ENCODE measurements at regions not wholly inside any gene's neighbourhood (a gene's known extent, or its start where the extent isn't known, plus 50 kb on each side); places are given as distances from the start of the nearest gene placed in this dataset.

GRCh38 chr18:22734105-22734661, 198.9 kb upstream of the RBBP8 start:
- intact Hi-C loops (cut with DNase I), result no loop called here
- TF ChIP-seq CTCF (IDR thresholded peaks at IDR 0.05), result no peak
- TF ChIP-seq POLR2A (IDR thresholded peaks at IDR 0.05), result no peak
- Histone ChIP-seq H3K27me3 (no peaks in the 10 kb centered on the region), H3K36me3 (no peaks in the 10 kb centered on the region), H3K9me3 (no peaks in the 10 kb centered on the region), H3K4me1 (no peaks in the 10 kb centered on the region), H3K4me3 (replicated peaks in 1 of 3) (no peak overlapping the region), H3K27ac (no peak overlapping the region)
- no peak for DNase-seq
- 81 to 90% methylated on average over 4 of the region's 4 CpGs for WGBS, 2 donors

DNA sequence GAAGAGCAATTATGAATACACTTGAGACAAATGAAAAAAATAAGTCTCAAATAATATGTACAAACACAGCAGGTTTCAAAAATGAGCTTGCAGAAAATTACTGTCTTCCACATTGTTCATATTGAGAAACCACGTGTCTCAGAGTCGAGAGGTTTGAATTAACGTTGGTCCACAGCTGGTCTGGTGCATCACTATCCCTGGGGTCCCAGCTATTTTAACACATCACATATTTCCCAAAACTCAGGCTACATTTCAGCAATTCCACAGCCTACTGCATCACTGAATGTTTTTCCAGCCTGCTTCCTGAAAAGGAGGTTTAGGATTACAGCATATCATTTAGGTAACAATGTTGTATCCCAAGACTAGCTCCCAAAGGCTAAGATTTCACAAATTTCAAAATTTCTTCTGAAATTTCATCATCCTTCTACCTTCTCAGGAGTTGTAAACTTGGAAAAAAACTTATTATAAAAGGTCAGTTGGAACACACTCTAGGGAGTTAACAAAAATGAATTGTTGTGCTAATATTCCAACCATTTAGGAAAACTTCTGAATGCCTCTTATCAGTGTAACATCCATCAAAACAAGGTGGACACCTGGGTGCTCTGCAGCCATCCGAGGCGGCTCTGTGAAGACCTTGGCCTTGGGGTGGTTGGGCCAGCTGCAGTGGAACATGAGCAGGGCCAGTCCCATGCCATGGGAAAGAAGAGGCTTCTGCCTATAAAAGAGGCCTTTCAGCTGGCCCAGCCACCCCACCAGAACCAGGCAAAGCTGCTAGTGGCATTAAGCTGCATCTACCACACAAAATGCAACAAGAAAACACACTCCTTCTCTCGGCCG, 198.1 kb upstream of the RBBP8 start:
- intact Hi-C loops (cut with DNase I), result no loop called here
- Histone ChIP-seq H3K27ac (no peak overlapping the region), H3K36me3 (no peaks in the 10 kb centered on the region), H3K9me3 (no peaks in the 10 kb centered on the region), H3K4me1 (no peaks in the 10 kb centered on the region), H3K4me3 (replicated peaks in 1 of 3) (no peak overlapping the region), H3K27me3 (no peaks in the 10 kb centered on the region)
- no peak for DNase-seq
- TF ChIP-seq CTCF (IDR thresholded peaks at IDR 0.05) (no peak), POLR2A (IDR thresholded peaks at IDR 0.05) (no peak)
- 86 to 89% methylated on average over 7 of the region's 7 CpGs for WGBS, 2 donors

DNA sequence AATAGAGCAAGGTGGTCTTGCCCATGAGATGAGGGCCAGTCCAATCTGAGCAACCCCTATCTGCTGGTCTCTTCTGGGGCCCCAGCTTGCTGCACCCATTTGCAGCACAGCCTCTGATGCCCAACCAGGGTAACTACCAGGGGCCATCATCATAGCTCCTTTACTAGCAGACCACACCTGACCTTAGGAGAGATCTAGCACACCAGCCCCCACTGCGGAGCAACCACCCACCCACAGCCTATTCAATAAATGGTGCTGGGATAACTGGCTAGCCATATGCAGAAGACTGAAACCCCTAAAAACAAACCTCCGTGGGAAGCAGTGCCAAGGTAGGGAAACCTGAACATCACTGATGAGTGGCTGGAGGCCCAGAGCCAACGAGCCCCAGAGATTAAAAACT, 196.1 kb upstream of the RBBP8 start:
- no peak overlapping the region for H3K27ac ChIP-seq
- intact Hi-C loops (cut with DNase I), result no loop called here
- H3K4me1 ChIP-seq, result no peaks in the 10 kb centered on the region
- no peaks in the 10 kb centered on the region for H3K36me3 ChIP-seq
- no peaks in the 10 kb centered on the region for H3K27me3 ChIP-seq
- no peak for TF ChIP-seq POLR2A (IDR thresholded peaks at IDR 0.05)
- TF ChIP-seq CTCF (IDR thresholded peaks at IDR 0.05), result no peak
- no peak overlapping the region for H3K4me3 ChIP-seq (replicated peaks in 1 of 3)
- H3K9me3 ChIP-seq, result no peaks in the 10 kb centered on the region
- WGBS, 2 donors, result 81 to 92% methylated on average over 3 of the region's 3 CpGs
- DNase-seq, result no peak

GRCh38 chr18:22739061-22739642, 194.0 kb upstream of the RBBP8 start:
- WGBS, 2 donors, result 83 to 89% methylated on average over 2 of the region's 2 CpGs
- DNase-seq, result no peak
- intact Hi-C loops (cut with DNase I), result no loop called here

More at GRCh38 chr18:22739061-22739642, 194.0 kb upstream of the RBBP8 start:
- H3K27ac ChIP-seq, result no peak overlapping the region
- H3K36me3 ChIP-seq, result no peaks in the 10 kb centered on the region
- H3K27me3 ChIP-seq, result no peaks in the 10 kb centered on the region
- H3K4me1 ChIP-seq, result no peaks in the 10 kb centered on the region
- H3K9me3 ChIP-seq, result no peaks in the 10 kb centered on the region
- TF ChIP-seq CTCF (IDR thresholded peaks at IDR 0.05), result no peak
- no peak for TF ChIP-seq POLR2A (IDR thresholded peaks at IDR 0.05)
- H3K4me3 ChIP-seq (replicated peaks in 1 of 3), result no peak overlapping the region
